ENCODE measurements at regions not wholly inside any gene's neighbourhood (a gene's known extent, or its start where the extent isn't known, plus 50 kb on each side); places are given as distances from the start of the nearest gene placed in this dataset.

- H3K27me3 ChIP-seq (replicated peaks in 1 of 4; ENCODE audit: control insufficient read depth in 3 of 4, extremely low read depth in 1 of 4, insufficient read depth in 3 of 4, low read length in 3 of 4) = no peaks in the 10 kb centered on the region
- no peaks in the 10 kb centered on the region for H3K36me3 ChIP-seq (ENCODE audit: control insufficient read depth in 2 of 4, insufficient read depth in 4 of 4, low read length in 3 of 4)
- H3K4me2 ChIP-seq (ENCODE audit: insufficient read depth in 1 of 2, low read depth in 2 of 2, low read length in 2 of 2) = peak overlapping the region in 1 of 2 experiments; percentile 11; a peak in 1 of 4 replicates
- WGBS, 2 experiments (ENCODE audit: extremely low coverage in 1 of 2, insufficient coverage in 1 of 2, insufficient read length in 1 of 2, insufficient replicate concordance in 2 of 2, low coverage in 1 of 2, low lambda C conversion rate in 2 of 2, missing lambda C conversion rate in 1 of 2) = 61% methylated on average over 1 of the region's 1 CpG; no CpG with 5 or more reads in 1 of the 2 experiments
- H4K5ac ChIP-seq (ENCODE audit: insufficient read length, low read depth, low read length) = no peak overlapping the region
- H3K27ac ChIP-seq (ENCODE audit: low read depth, low read length) = no peak overlapping the region
- no peak overlapping the region for H3K56ac ChIP-seq (replicated peaks; ENCODE audit: insufficient read length, low read depth, low read length)
- H2BK120ac ChIP-seq (replicated peaks; ENCODE audit: low read depth, low read length) = no peak overlapping the region
- no peaks in the 10 kb centered on the region for H4K20me1 ChIP-seq (replicated peaks in 1 of 2; ENCODE audit: control insufficient read depth in 1 of 2, insufficient read depth in 2 of 2, low read length in 2 of 2)
- H2AFZ ChIP-seq (ENCODE audit: low read length) = 0 out of 2 replicates have a peak overlapping the region, but pooled peaks have one; percentile 9
- no peak overlapping the region for H2BK20ac ChIP-seq (ENCODE audit: low read length)
- no peaks in the 10 kb centered on the region for H3K79me2 ChIP-seq (ENCODE audit: control insufficient read depth in 1 of 2, insufficient read depth in 2 of 2, low read length in 2 of 2)
- H2AK5ac ChIP-seq (ENCODE audit: low read depth, low read length) = no peak overlapping the region
- no peak overlapping the region for H3K23ac ChIP-seq (ENCODE audit: insufficient read length)
- no peak overlapping the region for H3K9ac ChIP-seq (replicated peaks in 1 of 4; ENCODE audit: extremely low read depth in 1 of 4, low read depth in 3 of 4, low read length in 3 of 4)
- no peaks in the 10 kb centered on the region for H3K79me1 ChIP-seq (ENCODE audit: low read depth, low read length)
- H2BK12ac ChIP-seq (ENCODE audit: low read depth, low read length) = no peak overlapping the region
- peak overlapping the region in 1 of 4 experiments; percentile 0; a peak in 1 of 8 replicates for H3K4me3 ChIP-seq (ENCODE audit: extremely low read depth in 1 of 4, insufficient read depth in 2 of 4, low read depth in 3 of 4, low read length in 4 of 4)
- H3K4me1 ChIP-seq (replicated peaks in 1 of 4; ENCODE audit: control insufficient read depth in 3 of 4, insufficient read depth in 4 of 4, low read length in 3 of 4) = peaks cover 0 to 4% (median 2%) of the 10 kb centered on the region in 4 experiments; a peak in 1 of 7 replicates
- H4K91ac ChIP-seq (replicated peaks; ENCODE audit: insufficient read length, low read length) = no peak overlapping the region
- ChIA-PET CTCF (ENCODE audit: partially characterized antibody) (interaction anchor here (0.7 to 1.5 kb wide), 3 partner anchors 93 to 357 kb away, joined by 3 to 4 read pairs (median 3); no protein-coding TSS in a partner anchor), POLR2A (ENCODE audit: partially characterized antibody) (no interaction called here)
- no peaks in the 10 kb centered on the region for H3K9me3 ChIP-seq (ENCODE audit: insufficient read depth in 2 of 2, low read depth in 1 of 2, low read length in 1 of 2)
- H3K14ac ChIP-seq (ENCODE audit: insufficient read length) = no peak overlapping the region
- H2BK5ac ChIP-seq (ENCODE audit: low read depth, low read length) = no peak overlapping the region
- H3K23me2 ChIP-seq (ENCODE audit: low read depth, low read length) = no peaks in the 10 kb centered on the region
- H2BK15ac ChIP-seq (ENCODE audit: low read length) = no peak overlapping the region
- TF ChIP-seq TEAD4 (IDR thresholded peaks at IDR 0.05; ENCODE audit: low read depth, low read length) = 0 out of 2 replicates have a peak, but pooled peaks have one; percentile 24
- TF ChIP-seq RBBP5 (IDR thresholded peaks at IDR 0.05; ENCODE audit: borderline replicate concordance, low read depth, low read length) = no peak
- peak; percentile 39; the same call in 1 of the 2 replicates for TF ChIP-seq SP1 (IDR thresholded peaks at IDR 0.05; ENCODE audit: low read depth, low read length)
- no peak overlapping the region for H3K18ac ChIP-seq (ENCODE audit: extremely low read depth, low read length)
- FAIRE-seq (peak; percentile 62), DNase-seq (ENCODE audit: low read depth in 1 of 2, low spot score in 2 of 2) (no peak)
- no peak overlapping the region for H4K8ac ChIP-seq (ENCODE audit: extremely low read depth, insufficient read depth, low read length)
- H3K4ac ChIP-seq (replicated peaks; ENCODE audit: insufficient read length, low read depth, low read length) = no peak overlapping the region
These were observed 249.1 kb upstream of the ADCY2 start for GRCh38 chr5:7146886-7147285.

Data from H1 (cell line).